GM19452 (cell line): ENCODE measurements at regions not wholly inside any gene's neighbourhood (a gene's known extent, or its start where the extent isn't known, plus 50 kb on each side); places are given as distances from the start of the nearest gene placed in this dataset.

Experiments
- ATAC-seq: cut with Tn5 transposase; IDR thresholded peaks from one replicate; pipeline ENCODE4 v1.9.1; 2021; ENCODE audit not compliant: unreplicated experiment

DNA sequence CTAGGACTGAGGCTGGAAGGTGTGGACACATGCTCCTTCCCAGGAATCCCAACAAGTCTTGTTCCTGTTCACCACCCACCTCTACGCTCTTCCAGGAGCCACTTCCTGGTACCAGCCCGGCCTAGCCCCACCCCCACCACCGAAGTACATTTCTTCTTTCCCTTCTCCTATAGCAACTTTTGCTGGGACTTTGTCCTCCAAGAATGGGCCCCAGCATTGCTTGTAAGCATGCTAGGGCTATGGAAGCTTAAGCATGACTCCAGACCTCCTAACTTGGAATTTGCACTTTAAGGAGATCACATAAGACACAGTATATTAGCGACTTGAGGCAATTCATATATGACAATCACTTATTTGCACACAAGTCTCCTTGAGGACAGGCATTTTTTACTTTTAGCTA, 462.0 kb upstream of the ARID1B start:
- ATAC-seq: no peak

DNA sequence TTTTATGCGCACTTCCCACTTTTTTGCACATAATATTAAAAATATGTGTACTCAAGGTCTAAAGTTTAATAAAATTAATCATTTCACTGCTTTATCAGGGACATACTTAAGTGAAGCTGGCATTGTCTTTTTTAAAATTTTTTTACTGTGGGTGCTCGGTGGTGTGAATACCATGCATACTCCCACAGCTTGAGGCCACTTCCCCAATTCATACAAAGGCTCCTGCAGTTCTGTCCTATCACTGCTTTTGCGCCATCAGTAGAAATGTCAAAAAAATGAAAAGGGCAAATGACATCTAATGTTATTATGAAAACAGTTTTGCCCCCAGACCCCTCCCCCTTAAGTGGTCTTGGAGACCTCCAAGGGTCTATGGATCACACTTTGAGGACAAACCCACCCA, 464.1 kb upstream of the ARID1B start:
- ATAC-seq: no peak

DNA sequence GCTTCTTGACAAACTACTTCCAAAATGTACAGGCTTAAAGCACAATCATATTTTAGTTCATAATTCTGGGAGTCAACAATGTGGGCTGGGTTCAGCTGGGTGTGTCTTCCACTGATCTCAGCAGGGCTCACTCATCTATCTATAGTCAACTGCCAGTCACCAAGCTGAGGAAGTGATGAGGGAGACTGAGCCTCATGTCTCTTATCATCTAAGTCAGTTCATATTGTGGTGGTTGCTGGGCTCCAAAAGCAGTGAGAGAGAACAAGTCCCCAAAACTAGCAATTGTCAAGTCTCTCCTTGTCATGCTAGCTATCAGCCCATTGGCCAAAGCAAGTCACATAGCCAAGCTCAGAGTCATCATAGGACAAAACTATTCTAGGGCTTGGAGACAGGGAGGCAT, 465.9 kb upstream of the ARID1B start:
- ATAC-seq: no peak

DNA sequence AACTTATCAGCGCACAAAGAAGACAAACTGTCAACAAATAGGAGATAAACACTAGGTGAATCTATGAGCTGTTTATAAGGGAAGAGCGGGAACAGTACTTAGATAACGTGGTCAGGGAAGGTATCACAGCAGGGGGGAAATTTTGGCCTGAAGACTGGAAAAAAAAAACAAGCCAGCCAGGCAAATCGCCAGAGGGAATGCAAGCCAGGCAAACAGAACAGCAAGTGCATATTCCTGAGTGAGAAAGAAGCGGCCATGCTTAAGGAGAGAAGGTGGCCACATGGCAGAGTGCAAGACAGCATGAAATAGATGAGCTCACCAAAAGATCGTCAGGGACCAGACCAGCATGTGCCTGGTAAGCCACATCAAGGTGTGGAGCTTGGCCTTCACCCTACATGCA, 466.5 kb upstream of the ARID1B start:
- no peak for ATAC-seq

DNA sequence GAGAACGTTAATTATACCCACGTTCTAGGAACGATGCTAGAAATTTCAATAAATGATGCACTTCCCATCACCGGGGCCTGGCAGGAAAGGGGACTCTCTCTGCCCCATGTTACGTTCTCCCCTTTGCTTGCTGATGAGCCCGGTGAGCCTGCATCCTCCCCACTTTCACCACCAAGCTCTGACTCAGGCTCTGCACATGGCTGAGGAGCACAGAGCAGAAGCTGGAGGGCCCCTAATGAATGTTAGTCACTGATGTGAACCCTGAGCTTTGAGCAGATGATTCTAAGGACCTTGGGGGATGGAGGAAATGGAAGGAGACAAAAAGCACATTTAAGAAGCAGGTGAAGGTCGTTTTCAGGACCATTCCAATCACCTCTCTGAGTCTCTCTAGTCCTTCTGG, 468.2 kb upstream of the ARID1B start:
- ATAC-seq: no peak

DNA sequence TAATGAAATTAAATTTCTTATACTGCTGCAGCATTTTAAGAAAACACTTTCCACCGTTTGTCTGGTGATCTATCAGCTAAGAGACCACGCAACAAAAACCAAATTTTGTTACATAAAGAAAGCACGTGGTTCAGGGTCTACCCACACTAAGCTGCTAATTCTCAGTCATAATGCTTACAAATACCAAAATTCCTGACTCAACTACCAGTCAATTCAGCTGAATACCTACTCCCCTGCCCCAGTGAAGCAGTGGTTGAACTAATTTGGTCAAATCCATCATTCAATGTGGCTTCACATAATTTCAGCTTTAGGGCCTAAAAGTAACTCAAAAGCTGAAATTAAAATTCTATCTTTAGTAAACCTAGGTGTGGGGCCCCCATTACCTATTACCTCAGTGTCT, 468.6 kb upstream of the ARID1B start:
- ATAC-seq: no peak

DNA sequence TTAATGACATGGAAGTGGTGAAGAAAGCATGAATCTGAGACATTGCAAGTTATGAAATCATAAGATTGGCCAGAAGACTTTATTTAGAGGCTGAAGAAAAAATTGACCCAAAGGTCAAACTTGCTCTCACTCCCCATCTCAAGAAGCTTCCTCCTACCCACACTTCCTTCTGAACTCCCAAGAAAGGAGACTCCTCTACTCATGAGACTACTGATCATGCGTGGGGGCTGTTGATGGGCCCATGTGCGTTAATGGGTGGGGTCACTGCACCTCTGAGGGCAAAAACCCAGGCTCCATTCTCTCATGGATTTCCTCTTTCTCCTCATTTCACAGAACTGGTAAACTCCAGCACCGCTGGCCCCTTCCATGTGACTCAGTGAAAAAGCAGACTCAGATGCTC, 470.6 kb upstream of the ARID1B start:
- no peak for ATAC-seq

DNA sequence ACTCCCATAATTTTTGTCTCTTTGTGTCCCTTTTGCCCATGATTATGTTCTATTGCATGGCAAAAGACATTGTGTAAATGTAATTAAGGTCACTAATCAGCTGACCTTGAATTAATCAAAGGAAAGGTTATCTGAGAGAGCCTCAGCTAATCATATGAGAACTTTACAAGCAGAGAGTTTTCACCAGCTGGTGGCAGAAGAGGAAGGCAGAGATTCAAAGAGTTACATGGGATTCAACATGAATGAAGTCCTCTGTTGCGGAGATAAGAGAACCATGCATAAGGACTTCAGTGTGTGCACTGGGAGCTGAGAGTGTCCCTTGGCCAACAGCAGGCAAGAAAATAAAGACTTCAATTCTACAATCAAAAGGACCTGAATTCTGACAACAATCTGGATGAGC, 494.1 kb upstream of the ARID1B start:
- no peak for ATAC-seq

DNA sequence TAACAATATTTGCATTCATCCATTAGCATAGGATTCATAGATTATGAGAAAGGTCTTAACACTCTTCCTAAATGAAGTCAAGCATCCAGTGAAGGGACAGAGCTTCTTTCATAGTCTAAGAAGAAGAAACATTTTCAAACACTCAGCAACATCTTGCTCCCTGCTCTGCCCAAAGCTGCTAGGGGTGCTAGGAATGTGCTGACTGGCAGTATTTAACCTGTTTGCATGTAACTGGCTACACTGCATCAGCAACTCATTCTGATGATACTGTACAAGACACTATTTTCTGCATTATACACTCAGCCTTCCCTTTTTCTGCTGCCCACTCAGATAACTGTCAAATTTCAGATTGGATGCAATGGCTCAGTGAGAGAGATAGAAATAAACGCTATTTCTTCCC, 495.1 kb upstream of the ARID1B start:
- no peak for ATAC-seq

DNA sequence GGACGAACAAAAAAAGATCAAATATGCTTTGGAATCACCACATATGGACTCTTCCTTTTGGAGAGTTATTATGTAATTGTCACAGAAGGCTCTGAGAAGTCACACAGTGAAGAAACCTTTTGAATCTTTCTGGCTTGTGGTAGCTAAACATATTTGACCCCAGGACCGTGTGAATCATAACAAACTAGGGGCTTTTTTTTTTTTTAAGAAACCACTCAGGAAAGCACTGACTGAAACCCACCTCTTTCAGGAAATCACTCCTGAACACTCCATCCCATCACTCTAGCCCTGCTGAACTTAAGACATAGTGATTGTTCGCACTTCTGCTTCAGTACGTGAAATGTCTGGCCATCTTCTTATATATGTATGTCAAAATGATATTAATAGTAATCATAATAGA, 495.9 kb upstream of the ARID1B start:
- ATAC-seq: no peak

DNA sequence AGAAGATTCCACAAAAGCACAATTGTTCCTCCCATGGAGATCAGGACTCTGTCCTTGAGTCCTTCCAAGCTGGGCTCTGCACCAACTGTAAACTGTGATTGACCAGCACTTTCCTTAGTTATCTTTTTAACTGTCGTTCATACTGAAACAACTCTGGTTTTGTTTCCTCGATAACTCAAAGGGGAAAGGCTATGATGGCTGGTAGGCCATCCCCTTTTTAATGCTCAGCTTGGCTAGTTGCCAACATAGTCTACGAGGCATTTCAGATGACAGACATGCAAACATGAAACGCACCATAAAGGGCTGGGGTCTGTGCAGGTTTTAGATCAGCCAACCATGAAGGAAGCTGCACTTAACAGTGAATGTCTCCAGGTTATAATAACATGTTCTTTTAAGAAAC, 497.1 kb upstream of the ARID1B start:
- peak; percentile 46 for ATAC-seq

DNA sequence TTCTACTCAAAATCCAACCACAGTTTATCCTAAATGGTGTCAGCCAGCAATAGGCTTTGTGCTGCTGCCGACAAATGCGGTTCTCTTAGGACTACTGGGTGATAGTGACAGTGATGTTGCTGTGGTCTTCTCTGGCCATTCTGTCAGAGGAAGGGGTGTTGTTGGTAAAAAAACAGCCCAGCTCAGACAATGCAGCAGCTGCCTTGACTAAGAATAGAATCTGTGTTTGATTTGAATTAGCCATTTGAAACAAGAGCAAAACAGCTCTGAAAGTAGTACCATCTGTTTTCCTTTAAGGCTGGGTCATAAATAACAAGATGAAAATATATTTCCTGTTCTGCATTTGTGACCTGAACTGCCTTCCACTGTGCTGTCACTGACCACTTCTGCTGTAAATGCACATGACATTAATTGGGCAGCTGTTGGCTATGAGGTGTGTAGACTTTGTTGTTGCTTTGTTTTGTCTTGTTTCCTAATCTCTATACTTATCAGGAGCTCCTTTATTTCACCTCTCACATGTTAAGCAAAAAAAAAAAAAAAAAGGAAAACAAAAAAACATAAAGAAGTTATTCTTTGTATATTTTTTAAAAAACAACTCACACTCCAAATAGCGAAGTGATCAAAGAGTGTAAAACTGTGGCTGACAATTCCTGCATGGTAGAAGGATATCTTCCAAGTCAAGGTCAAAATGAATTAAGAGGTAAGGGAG, 497.8 kb upstream of the ARID1B start:
- peak; percentile 71 for ATAC-seq

DNA sequence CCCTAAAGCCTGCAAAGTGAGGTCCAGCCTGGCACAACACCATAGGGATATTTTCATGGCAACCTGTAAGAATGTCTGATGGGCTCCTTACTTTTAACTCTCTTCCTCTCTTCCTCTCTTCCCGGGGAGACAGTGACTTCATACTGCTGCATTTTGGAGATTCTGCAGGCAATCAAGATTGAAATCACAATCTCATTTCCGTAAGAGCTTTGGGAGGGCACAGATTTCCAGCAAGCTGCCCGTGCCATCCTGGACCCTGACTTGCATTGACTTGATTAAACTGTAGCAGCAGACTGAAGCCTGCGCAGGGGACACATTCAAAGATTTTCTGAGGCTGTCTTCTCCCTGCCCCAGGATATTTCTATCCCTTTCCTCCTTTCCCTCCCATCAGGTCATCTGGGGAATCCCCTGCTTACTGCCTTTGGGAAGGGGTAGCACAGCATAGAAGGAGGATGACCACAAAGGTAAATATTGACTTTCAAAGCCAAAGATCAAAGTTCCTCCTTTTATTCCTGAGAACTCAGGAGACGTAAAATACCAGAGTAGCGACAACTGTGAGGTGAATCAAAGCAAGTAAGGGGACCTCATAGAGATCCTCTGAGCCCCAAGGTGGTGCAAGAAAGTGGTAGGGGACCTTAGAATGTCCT, 504.0 kb upstream of the ARID1B start:
- ATAC-seq: no peak

DNA sequence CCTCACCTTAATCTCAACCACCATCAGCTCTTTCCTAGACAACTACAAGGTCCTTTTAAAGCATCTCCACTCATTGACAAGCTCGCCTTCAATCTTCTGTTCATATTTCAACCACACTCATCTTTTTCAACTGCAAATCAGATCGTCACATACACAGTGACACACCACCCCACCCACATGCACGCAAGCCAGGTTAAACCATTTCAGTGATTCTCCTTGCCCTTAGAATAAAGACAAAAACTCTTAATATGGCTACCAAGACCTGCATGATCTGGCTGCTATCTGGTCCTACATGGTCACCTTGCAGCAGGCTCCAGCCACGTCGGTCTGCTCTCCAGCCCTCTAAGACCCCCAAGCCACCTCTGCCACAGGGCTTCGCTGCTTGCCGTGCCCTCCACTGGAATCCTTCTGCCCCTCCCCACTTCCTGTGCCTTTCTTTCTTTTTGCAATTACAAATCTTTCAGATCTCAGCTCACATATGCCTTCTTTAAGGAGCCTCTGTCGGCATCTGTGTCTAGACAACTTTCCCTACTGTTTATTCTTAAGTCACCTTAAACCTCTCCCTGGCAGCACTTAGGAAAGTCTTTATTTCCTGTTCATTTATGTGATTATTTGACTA, 507.3 kb upstream of the ARID1B start:
- ATAC-seq: no peak

DNA sequence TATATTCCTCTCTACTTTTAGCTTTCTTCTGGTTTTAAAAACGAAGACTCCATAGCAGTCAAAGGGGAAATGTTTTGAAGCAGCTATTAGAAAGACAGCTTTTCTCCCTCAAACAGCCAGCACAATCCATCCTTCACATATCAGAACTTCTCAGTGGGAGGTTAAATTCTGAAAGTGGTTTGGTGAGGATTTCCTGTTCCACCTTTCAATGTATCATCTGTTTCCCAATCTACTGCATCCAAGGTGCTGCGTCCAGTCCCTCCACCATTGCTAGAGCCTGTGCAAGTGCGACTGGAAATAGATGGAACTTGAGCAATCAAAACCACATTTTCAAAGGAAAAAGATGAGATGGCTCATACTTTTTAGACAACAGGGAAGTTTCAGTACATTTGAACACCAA, 508.3 kb upstream of the ARID1B start:
- no peak for ATAC-seq

DNA sequence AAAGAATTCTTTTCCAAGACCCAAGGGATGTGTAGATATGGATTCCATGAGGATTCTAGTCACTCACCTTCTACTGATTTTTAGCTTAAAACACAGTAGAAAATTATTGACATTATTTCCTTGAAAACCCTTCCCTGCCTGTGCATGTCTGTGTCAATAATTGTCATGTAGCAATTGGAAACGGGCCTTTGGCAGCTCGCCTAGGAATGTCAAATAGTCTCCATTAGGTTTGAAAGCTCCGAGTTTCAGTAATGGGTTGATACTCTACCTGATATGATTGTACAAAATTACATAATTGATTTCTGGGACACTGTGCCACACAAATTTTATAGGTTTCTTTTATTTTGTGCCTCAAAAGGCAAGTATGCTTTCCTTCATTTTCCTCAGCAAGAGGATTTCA, 515.2 kb upstream of the ARID1B start:
- no peak for ATAC-seq

DNA sequence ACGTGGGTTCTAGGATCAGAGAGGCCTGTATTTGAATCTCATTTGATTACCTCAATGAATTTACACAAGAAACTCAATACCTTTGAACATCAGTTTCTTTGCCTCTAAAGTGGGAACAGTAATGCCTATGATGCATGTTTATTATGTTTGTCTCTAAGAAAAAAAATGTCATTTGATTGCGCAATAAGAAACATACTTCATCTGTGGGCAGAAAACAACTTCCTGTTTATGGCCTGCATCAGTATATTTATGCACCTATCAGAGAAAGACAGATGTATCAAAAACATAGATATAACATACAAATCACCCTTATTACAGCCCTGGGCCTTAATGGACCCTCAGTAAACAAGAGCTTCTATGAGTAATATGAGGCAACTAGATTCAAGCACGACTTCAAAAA, 516.4 kb upstream of the ARID1B start:
- no peak for ATAC-seq

DNA sequence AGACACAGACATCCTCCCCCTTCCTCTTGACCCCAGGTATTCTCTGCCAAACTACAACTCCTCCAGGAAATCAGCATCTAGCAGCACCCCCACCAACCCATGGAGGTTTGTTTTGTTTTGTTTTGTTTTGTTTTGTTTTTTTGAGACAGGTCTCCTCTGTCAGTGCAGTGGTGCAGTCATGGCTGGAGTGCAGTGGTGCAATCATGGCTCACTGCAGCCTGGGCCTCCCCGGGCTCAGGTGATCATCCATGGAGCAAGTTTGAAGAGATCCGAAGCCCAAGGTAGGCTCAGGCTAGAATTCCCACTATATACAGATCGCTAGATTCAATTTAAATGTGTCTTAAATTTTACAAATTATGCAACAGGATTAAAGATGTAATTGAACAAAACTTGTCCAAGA, 518.2 kb upstream of the ARID1B start:
- no peak for ATAC-seq

DNA sequence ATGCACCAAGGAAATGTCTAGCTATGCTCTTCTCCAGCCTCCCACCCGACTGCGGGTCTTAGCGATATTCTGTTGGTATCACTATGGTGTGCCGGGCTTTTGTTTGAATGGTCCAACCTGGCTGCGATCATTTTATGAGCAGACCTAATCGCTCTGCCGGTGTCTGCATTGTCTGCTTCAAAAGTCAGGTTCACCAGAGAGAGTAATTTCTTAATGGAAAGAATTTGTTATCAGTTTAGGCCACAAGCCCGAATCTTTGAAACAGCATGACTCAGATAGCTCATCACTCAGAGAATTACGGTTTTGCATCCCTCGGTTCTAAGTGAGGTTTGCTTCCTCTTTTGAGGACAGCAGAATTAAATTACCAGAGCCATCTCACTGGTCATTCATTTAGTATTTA, 521.0 kb upstream of the ARID1B start:
- no peak for ATAC-seq

DNA sequence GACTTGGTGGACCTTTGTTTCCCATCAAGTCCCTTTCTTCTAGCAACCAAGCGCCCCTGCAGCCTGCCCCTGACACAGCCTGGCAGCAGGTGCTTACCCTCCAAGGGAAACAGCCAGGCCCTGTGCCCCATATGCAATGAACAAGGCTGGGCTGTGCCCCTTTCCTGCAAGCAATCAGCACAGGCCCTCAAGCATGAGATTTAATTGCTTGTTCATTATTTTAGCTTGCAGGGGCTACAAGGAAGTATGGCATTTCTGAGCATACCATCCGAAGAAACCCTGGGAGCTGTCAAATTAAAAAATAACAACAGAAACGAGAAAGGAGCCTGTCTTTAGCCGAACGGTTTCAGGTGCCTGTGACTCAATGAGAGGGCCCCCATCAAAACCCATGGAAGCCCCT, 522.9 kb upstream of the ARID1B start:
- ATAC-seq: no peak

DNA sequence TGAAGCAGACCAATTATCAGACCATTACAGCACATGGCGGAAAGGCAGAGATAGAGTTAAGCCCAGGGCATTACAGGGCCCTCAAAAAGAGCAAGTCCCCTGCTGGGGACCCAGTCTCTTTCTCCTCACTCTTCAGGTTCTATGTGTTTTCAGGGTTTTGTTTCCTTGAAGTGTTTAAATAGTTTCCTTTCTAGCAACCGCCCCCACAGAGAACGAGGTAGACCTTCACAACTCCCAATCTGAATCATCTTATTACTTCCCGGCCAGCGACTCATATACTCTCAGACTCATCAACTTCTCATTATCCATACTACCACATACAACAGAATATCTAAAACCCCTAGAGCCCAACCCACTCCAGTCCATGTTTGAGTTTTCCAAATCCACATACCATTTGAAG, 526.6 kb upstream of the ARID1B start:
- ATAC-seq: no peak

DNA sequence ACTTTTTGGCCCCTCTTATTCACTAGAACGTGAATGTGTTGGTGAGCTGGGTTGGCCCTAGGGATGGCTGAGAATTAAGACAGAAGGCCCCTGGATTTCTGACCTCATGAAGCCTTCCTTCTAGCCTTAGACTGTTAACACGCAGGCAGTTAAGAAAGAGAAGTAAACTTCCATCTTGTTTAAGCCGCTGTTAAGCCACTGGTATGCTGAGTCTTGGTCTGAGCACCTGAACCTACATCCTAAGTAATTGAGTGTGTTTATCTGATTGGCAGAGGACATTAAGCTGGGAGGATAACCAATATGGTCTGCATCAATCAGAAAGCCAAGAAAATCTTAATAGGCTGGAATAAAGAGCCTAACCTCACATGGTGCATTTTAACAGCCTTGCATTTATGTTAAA, 535.0 kb upstream of the ARID1B start:
- ATAC-seq: no peak
